C4-2B (cell line): ENCODE measurements at regions not wholly inside any gene's neighbourhood (a gene's known extent, or its start where the extent isn't known, plus 50 kb on each side); places are given as distances from the start of the nearest gene placed in this dataset.

Source experiments
- H3K27ac ChIP-seq: fragments of 450-650 bp; 2 replicates; pipeline ENCODE4 v1.5.1; 2017
- CTCF ChIP-seq: fragments of 450-650 bp; conservative IDR thresholded peaks from 2 replicates; pipeline ENCODE4 v1.5.1; 2017; ENCODE audit warnings: mild to moderate bottlenecking
- ZFX ChIP-seq: fragments of 450-650 bp; IDR thresholded peaks from 2 replicates; pipeline ENCODE4 v1.6.1; 2017

GRCh38 chr1:192087334-192087733 lies 70.9 kb upstream of the RGS18 start:
- TF ChIP-seq ZFX (no peak), CTCF (no peak)
- H3K27ac ChIP-seq, result no peak overlapping the region

- no peak for TF ChIP-seq ZFX
- no peak for TF ChIP-seq CTCF
- H3K27ac ChIP-seq, result no peak overlapping the region
Observed at GRCh38 chr1:192088496-192088895, 69.8 kb upstream of the RGS18 start.

- TF ChIP-seq ZFX (no peak), CTCF (no peak)
- H3K27ac ChIP-seq, result no peak overlapping the region
Observed at GRCh38 chr1:192098001-192098400, 60.3 kb upstream of the RGS18 start.

- TF ChIP-seq CTCF, result no peak
- no peak for TF ChIP-seq ZFX
- no peak overlapping the region for H3K27ac ChIP-seq
Observed at GRCh38 chr1:192099328-192099727, 58.9 kb upstream of the RGS18 start.

- no peak overlapping the region for H3K27ac ChIP-seq
- no peak for TF ChIP-seq ZFX
Observed at GRCh38 chr1:192100686-192101468, 57.4 kb upstream of the RGS18 start.

GRCh38 chr1:192104128-192104527 lies 54.1 kb upstream of the RGS18 start:
- TF ChIP-seq ZFX, result no peak
- TF ChIP-seq CTCF, result no peak

GRCh38 chr1:192104852-192105251 lies 53.4 kb upstream of the RGS18 start:
- TF ChIP-seq ZFX (no peak), CTCF (no peak)
- H3K27ac ChIP-seq, result no peak overlapping the region

More at GRCh38 chr1:192104128-192104527, 54.1 kb upstream of the RGS18 start:
- H3K27ac ChIP-seq, result no peak overlapping the region

- no peak overlapping the region for H3K27ac ChIP-seq
- TF ChIP-seq ZFX, result no peak
Observed at GRCh38 chr1:192108161-192108560, 50.1 kb upstream of the RGS18 start.
